Progenitor cell of endocrine pancreas (in vitro differentiated cells): ENCODE measurements at regions not wholly inside any gene's neighbourhood (a gene's known extent, or its start where the extent isn't known, plus 50 kb on each side); places are given as distances from the start of the nearest gene placed in this dataset.

ENCODE experiments used
- DNase-seq: peaks from one replicate; pipeline ENCODE4 v3.0.0; 2021; ENCODE audit warnings: low spot score; ENCODE audit not compliant: unreplicated experiment
- H3K27ac Mint-ChIP-seq: 2 replicates; pipeline ENCODE4 v1.8.0; 2021; ENCODE audit warnings: mild to moderate bottlenecking, moderate library complexity, mixed read lengths
- H3K27me3 Mint-ChIP-seq: 2 replicates; pipeline ENCODE4 v1.8.0; 2021; ENCODE audit warnings: mixed read lengths
- H3K36me3 Mint-ChIP-seq: 2 replicates; pipeline ENCODE4 v1.8.0; 2022; ENCODE audit warnings: mixed read lengths; ENCODE audit not compliant: insufficient read depth
- H3K4me1 Mint-ChIP-seq: 2 replicates; pipeline ENCODE4 v1.8.0; 2021; ENCODE audit warnings: low read depth, mixed read lengths
- H3K4me3 Mint-ChIP-seq: 2 replicates; pipeline ENCODE4 v1.8.0; 2021; ENCODE audit warnings: low read depth, mild to moderate bottlenecking, moderate library complexity, mixed read lengths
- H3K9me3 Mint-ChIP-seq: 2 replicates; pipeline ENCODE4 v1.8.0; 2021; ENCODE audit warnings: low read depth, mixed read lengths
- CTCF ChIP-seq: fragments of 200-600 bp; sonication (generic); IDR thresholded peaks from one replicate; pipeline ENCODE4 v1.5.0; 2021; ENCODE audit warnings: antibody characterized with exemption, mild to moderate bottlenecking; ENCODE audit not compliant: unreplicated experiment

GRCh38 chr3:21893242-21893641 lies 142.2 kb upstream of the ZNF385D start:
- no peaks in the 10 kb centered on the region for H3K9me3 Mint-ChIP-seq
- TF ChIP-seq CTCF = no peak
- no peak for DNase-seq
- H3K36me3 Mint-ChIP-seq = no peaks in the 10 kb centered on the region
- H3K27me3 Mint-ChIP-seq = no peaks in the 10 kb centered on the region
- H3K4me1 Mint-ChIP-seq = no peaks in the 10 kb centered on the region
- no peak overlapping the region for H3K4me3 Mint-ChIP-seq
- no peak overlapping the region for H3K27ac Mint-ChIP-seq

DNA sequence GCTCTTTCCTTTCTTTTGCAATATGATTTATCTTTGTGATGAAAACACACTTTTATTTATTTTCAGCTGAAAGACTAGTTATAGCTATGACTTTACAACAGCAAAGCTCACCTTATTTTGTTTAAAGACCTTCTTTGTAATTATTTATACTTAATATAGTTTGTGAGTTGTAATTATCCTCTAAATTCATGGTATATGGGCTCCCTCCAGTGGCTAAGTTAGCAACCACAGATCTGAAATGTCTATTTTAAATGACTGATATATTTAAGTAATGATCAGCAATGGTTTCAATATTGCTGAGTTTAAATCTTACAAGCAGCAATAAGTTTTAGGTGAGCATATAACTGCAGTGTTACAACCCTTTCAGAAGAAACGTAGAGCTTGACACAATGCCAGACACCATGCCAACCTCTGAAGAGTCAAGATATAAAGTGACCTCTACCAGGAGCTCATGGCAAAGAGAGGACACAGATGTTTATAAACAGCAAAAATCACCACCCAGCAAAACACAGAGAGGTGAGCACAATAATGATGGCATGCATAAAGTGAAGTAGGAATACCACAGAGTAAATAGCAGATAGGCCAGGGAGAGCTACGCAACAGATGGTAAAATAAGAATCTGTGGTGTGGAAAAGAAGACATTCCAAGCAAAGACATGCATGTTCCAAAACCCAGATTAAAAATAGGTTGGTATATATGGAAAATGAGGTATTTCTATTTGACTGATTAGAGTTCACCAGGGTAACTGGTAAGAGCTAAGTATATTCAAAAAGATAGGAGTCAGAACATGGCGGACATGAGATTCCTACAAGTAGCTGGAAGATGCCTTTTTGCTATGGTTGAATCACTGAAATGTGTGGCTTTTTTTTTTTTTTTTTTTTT lies 143.7 kb upstream of the ZNF385D start:
- Mint-ChIP-seq H3K4me3 (no peak overlapping the region), H3K36me3 (no peaks in the 10 kb centered on the region), H3K27ac (no peak overlapping the region), H3K27me3 (no peaks in the 10 kb centered on the region), H3K4me1 (no peaks in the 10 kb centered on the region), H3K9me3 (no peaks in the 10 kb centered on the region)
- TF ChIP-seq CTCF = peak; percentile 89
- no peak for DNase-seq

GRCh38 chr3:21898316-21898715 lies 147.3 kb upstream of the ZNF385D start:
- no peak for DNase-seq
- Mint-ChIP-seq H3K4me3 (no peak overlapping the region), H3K27me3 (no peaks in the 10 kb centered on the region), H3K4me1 (no peaks in the 10 kb centered on the region), H3K9me3 (no peaks in the 10 kb centered on the region), H3K27ac (no peak overlapping the region), H3K36me3 (no peaks in the 10 kb centered on the region)
- TF ChIP-seq CTCF = no peak

DNA sequence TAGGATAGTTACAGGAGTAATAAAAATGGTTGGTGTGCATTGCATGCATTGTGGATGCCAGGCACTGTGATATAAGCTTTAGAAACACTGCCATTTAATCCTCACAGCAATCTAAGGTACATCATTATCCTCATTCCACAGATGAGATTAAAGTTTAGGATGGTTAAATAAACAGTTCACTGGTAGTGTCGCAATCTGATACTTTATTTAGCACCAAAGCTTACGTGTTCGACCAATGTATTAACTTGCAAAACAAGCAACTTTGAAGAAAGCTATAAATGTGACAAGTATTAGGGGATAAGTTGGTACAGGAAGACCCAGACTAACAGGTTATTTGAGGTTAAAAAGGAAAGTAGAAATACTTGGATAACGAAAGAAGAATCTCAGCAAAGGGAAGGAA lies 150.5 kb upstream of the ZNF385D start:
- no peak for TF ChIP-seq CTCF
- no peaks in the 10 kb centered on the region for H3K36me3 Mint-ChIP-seq
- no peak overlapping the region for H3K27ac Mint-ChIP-seq
- H3K4me1 Mint-ChIP-seq = no peaks in the 10 kb centered on the region
- H3K9me3 Mint-ChIP-seq = no peaks in the 10 kb centered on the region
- no peaks in the 10 kb centered on the region for H3K27me3 Mint-ChIP-seq
- no peak overlapping the region for H3K4me3 Mint-ChIP-seq
- DNase-seq = no peak

- H3K27ac Mint-ChIP-seq = no peak overlapping the region
- no peak overlapping the region for H3K4me3 Mint-ChIP-seq
- H3K36me3 Mint-ChIP-seq = no peaks in the 10 kb centered on the region
- H3K9me3 Mint-ChIP-seq = no peaks in the 10 kb centered on the region
- DNase-seq = no peak
- no peak for TF ChIP-seq CTCF
- H3K27me3 Mint-ChIP-seq = no peaks in the 10 kb centered on the region
- no peaks in the 10 kb centered on the region for H3K4me1 Mint-ChIP-seq
Measured at GRCh38 chr3:21902956-21903355, 151.9 kb upstream of the ZNF385D start.
